Naive thymus-derived CD4-positive, alpha-beta T cell (primary cell): ENCODE measurements at regions not wholly inside any gene's neighbourhood (a gene's known extent, or its start where the extent isn't known, plus 50 kb on each side); places are given as distances from the start of the nearest gene placed in this dataset.

Experiments used
- ATAC-seq: fragments of 150-1000 bp; cut with Tn5 transposase; 2 replicates; pipeline ENCODE4 v1.10.0; 2021; ENCODE audit warnings: mild to moderate bottlenecking, moderate library complexity
- CTCF ChIA-PET: fragments of 350-600 bp; sonication (Branson Sonifier 250); formaldehyde crosslinking; loops from one replicate; lab custom pipeline; 2021; ENCODE audit warnings: antibody characterized with exemption; lab: Charles Lee
- POLR2A ChIA-PET: fragments of 350-600 bp; sonication (Branson Sonifier 250); formaldehyde crosslinking; loops from one replicate; lab custom pipeline; 2021; ENCODE audit warnings: antibody characterized with exemption, inconsistent platforms; lab: Charles Lee
- DNase-seq, 9 donors: peaks; one replicate each; pipeline versions ENCODE4 v3.0.0 to v3.0.0-alpha.2; 2020 to 2022; ENCODE audit warnings: mixed read lengths in 1 of 9
- H3K27ac ChIP-seq: one replicate; pipeline ENCODE4 v1.7.0; 2013; ENCODE audit warnings: mild to moderate bottlenecking, low read depth, low read length, moderate library complexity
- H3K27me3 ChIP-seq, 2 donors: one replicate each; pipeline ENCODE4 v1.7.0; 2013; ENCODE audit warnings: low read length in 2 of 2, mild to moderate bottlenecking in 2 of 2, moderate library complexity in 2 of 2; ENCODE audit not compliant: control insufficient read depth in 2 of 2, insufficient read depth in 2 of 2
- H3K36me3 ChIP-seq, 3 experiments: 1 replicate in 2 of 3; 2 replicates in 1 of 3; pipeline ENCODE4 v1.7.0; 2013; ENCODE audit warnings: low read length in 3 of 3, mild to moderate bottlenecking in 3 of 3, moderate library complexity in 1 of 3; ENCODE audit not compliant: insufficient read depth in 3 of 3, control insufficient read depth in 2 of 3
- H3K4me1 ChIP-seq, 2 donors: one replicate each; pipeline ENCODE4 v1.7.0; 2013; ENCODE audit warnings: low read length in 2 of 2, mild to moderate bottlenecking in 2 of 2, moderate library complexity in 1 of 2; ENCODE audit not compliant: control insufficient read depth in 2 of 2, insufficient read depth in 2 of 2
- H3K4me3 ChIP-seq: 2 replicates; pipeline ENCODE4 v1.7.0; 2013; ENCODE audit warnings: mild to moderate bottlenecking, low read length
- H3K9me3 ChIP-seq, 3 experiments: 1 replicate in 2 of 3; 2 replicates in 1 of 3; pipeline ENCODE4 v1.7.0; 2013; ENCODE audit warnings: low read length in 3 of 3; ENCODE audit not compliant: control insufficient read depth in 2 of 3
- H3K27ac Mint-ChIP-seq, 9 donors: one replicate each; pipeline ENCODE4 v1.8.0; 2020 to 2022; ENCODE audit warnings: mixed read lengths in 9 of 9, mild to moderate bottlenecking in 8 of 9, moderate library complexity in 5 of 9, inconsistent platforms in 2 of 9
- H3K27me3 Mint-ChIP-seq, 5 donors: one replicate each; pipeline ENCODE4 v1.8.0; 2021 to 2022; ENCODE audit warnings: mixed read lengths in 5 of 5, mild to moderate bottlenecking in 1 of 5
- H3K36me3 Mint-ChIP-seq, 5 donors: one replicate each; pipeline ENCODE4 v1.8.0; 2020 to 2022; ENCODE audit warnings: mixed read lengths in 5 of 5, mild to moderate bottlenecking in 3 of 5, inconsistent platforms in 1 of 5
- H3K4me1 Mint-ChIP-seq, 7 donors: one replicate each; pipeline ENCODE4 v1.8.0; 2020 to 2022; ENCODE audit warnings: mixed read lengths in 7 of 7, mild to moderate bottlenecking in 3 of 7, inconsistent platforms in 1 of 7
- H3K4me3 Mint-ChIP-seq, 10 donors: one replicate each; pipeline ENCODE4 v1.8.0; 2020 to 2022; ENCODE audit warnings: mild to moderate bottlenecking in 10 of 10, mixed read lengths in 10 of 10, moderate library complexity in 6 of 10, inconsistent platforms in 2 of 10
- H3K9me3 Mint-ChIP-seq, 11 donors: one replicate each; pipeline ENCODE4 v1.8.0; 2020 to 2022; ENCODE audit warnings: mixed read lengths in 11 of 11, mild to moderate bottlenecking in 4 of 11, inconsistent platforms in 1 of 11, moderate library complexity in 1 of 11
- intact Hi-C, 2 donors: fragments of 100-400 bp; cut with micrococcal nuclease; formaldehyde crosslinking; loops; one replicate each; pipeline ENCODE4 v1.15.1; 2023

GRCh38 chrX:109943740-109944092 lies 59.2 kb upstream of the TMEM164 start:
- no peaks in the 10 kb centered on the region for H3K4me1 ChIP-seq
- no peaks in the 10 kb centered on the region for H3K36me3 Mint-ChIP-seq
- ChIA-PET CTCF (no interaction called here), POLR2A (no interaction called here)
- H3K4me3 Mint-ChIP-seq, result no peak overlapping the region
- H3K27me3 ChIP-seq, result no peaks in the 10 kb centered on the region
- no peak overlapping the region for H3K4me3 ChIP-seq
- intact Hi-C loops, result no loop called here
- DNase-seq (no peak), ATAC-seq (peak; percentile 34)
- H3K27ac ChIP-seq, result no peak overlapping the region
- no peaks in the 10 kb centered on the region for H3K9me3 ChIP-seq
- no peak overlapping the region for H3K27ac Mint-ChIP-seq
- H3K27me3 Mint-ChIP-seq, result no peaks in the 10 kb centered on the region
- H3K36me3 ChIP-seq, result no peaks in the 10 kb centered on the region
- no peaks in the 10 kb centered on the region for H3K4me1 Mint-ChIP-seq
- no peaks in the 10 kb centered on the region for H3K9me3 Mint-ChIP-seq

DNA sequence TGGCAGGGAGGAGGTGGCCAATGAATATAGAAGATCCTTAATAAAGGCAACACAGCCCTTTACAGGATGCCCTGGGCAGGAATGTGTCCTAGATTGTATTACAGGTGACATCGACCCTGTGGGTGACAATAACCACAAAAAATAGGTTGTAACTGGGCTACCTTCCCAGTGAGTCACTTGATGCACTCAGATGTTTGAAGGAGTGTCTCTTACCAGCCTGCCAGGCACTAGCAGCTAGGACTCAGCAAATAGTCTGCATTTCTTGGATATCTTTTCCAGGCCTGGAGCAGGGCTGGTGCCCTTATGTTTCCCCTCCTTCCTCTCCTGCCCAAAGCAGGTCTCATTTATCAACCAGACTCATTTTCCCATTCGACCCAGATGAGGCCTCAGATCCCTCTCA lies 50.9 kb upstream of the TMEM164 start:
- ChIA-PET POLR2A (no interaction called here), CTCF (interaction anchor here (0.6 kb wide), 1 partner anchor 246 kb away, joined by 4 read pairs; no protein-coding TSS in a partner anchor)
- H3K4me3 Mint-ChIP-seq, result no peak overlapping the region

DNA sequence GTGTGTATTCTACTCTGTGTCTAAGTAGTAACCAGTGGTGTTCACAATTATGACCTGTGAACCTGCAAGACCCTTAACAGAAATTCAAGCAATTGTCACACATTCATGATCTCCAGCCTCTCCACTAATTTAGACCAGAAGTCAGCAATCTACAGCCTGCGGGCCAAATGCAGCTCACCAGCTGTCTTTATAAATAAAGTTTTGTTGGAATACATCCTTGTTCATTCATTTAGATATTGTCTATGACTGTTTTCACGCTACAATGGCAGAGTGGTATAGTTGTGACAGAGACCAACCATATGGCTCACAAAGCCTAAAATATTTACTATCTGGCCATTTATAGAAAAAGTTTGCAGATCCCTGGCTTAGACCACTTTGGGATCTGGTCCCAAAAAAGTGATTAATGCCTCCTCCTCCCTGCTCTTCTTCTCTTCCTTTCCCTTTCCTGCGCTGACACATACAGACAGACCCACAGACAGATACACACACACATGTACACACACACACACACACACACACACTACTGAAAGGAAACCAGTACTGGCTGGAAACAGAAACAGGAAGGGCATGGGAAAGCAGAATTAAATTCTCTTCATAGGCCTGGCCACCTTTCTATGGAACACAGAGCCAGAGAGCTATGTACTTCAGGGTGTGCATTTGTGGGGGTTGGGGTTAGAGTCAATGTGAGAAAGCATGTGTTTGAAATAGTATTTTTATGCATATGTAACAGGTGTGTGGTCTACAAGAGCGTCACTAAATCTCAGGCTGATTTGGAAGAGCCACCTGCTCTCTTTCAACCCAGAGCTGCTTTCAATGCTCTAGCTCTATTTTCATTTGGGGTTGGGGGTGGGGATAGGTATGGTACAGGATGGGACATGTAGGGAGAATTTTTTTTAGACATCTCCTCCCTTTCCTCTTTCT lies 49.7 kb upstream of the TMEM164 start:
- intact Hi-C loops, result no loop called here
- Histone ChIP-seq H3K4me1 (no peaks in the 10 kb centered on the region), H3K4me3 (no peak overlapping the region), H3K27ac (no peak overlapping the region), H3K36me3 (no peaks in the 10 kb centered on the region), H3K27me3 (no peaks in the 10 kb centered on the region), H3K9me3 (no peaks in the 10 kb centered on the region)
- Mint-ChIP-seq H3K27me3 (no peaks in the 10 kb centered on the region), H3K9me3 (peaks cover 0 to 3% (median 0%) of the 10 kb centered on the region in 11 donors), H3K4me3 (no peak overlapping the region), H3K36me3 (no peaks in the 10 kb centered on the region), H3K4me1 (peaks cover 0 to 15% (median 6%) of the 10 kb centered on the region in 7 donors), H3K27ac (peak overlapping the region in 2 of 9 donors; percentile 6 to 15)
- no peak for ATAC-seq
- ChIA-PET CTCF (no interaction called here), POLR2A (no interaction called here)
- DNase-seq, result no peak

More for the DNA sequence above, 50.9 kb upstream of the TMEM164 start:
- Mint-ChIP-seq H3K9me3 (peaks cover 0 to 3% (median 0%) of the 10 kb centered on the region in 11 donors), H3K27ac (no peak overlapping the region), H3K36me3 (no peaks in the 10 kb centered on the region), H3K27me3 (no peaks in the 10 kb centered on the region), H3K4me1 (peaks cover 0 to 12% (median 6%) of the 10 kb centered on the region in 7 donors)
- Histone ChIP-seq H3K9me3 (no peaks in the 10 kb centered on the region), H3K27ac (no peak overlapping the region), H3K27me3 (no peaks in the 10 kb centered on the region), H3K36me3 (no peaks in the 10 kb centered on the region), H3K4me1 (no peaks in the 10 kb centered on the region), H3K4me3 (no peak overlapping the region)
- no peak for ATAC-seq
- DNase-seq, result no peak
- intact Hi-C loops, result no loop called here
